ENCODE measurements at regions not wholly inside any gene's neighbourhood (a gene's known extent, or its start where the extent isn't known, plus 50 kb on each side); places are given as distances from the start of the nearest gene placed in this dataset.
"Not testable (repeated sequence)": the region's sequence is repeated elsewhere in the genome, so short reads cannot be mapped to it uniquely, and the experiment has no call there.

DNA sequence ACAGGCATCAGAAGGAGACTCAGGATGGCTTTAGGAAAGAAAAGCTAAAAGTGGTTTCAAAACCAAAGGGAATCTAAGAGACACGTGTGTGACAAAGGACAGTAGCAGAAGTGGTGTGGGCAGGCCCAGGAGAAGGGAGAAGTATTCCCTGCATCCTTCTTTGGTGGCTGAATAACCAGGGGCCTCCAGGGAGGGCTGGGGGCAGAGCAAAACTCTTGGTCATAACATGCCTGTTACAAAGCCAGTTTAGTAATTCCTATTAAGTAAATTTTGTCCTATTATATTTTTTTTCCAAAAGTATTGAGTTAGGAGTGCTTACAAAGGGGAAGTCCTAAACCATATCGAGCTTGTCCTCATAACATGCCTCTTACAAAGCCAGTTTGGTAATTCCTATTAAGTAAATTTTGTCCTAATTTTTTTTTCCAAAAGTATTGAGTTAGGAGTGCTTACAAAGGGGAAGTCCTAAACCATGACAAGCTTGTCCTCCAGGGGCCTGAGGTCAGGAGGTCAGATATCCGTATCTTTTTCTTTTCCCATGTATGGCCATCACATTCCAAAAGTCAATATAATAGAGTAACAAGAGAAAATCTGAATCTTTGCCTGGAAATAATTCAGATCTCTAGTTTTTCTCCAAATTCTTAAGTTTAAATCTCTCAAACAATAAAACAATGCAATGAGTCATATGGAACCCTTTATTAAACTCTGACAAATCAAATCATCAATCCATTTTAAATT lies 509.2 kb downstream of the LTN1 start:
- DNase-seq (ENCODE audit: insufficient read length, low spot score) (no peak), FAIRE-seq (no peak)
- TF ChIP-seq, protein P1, sequence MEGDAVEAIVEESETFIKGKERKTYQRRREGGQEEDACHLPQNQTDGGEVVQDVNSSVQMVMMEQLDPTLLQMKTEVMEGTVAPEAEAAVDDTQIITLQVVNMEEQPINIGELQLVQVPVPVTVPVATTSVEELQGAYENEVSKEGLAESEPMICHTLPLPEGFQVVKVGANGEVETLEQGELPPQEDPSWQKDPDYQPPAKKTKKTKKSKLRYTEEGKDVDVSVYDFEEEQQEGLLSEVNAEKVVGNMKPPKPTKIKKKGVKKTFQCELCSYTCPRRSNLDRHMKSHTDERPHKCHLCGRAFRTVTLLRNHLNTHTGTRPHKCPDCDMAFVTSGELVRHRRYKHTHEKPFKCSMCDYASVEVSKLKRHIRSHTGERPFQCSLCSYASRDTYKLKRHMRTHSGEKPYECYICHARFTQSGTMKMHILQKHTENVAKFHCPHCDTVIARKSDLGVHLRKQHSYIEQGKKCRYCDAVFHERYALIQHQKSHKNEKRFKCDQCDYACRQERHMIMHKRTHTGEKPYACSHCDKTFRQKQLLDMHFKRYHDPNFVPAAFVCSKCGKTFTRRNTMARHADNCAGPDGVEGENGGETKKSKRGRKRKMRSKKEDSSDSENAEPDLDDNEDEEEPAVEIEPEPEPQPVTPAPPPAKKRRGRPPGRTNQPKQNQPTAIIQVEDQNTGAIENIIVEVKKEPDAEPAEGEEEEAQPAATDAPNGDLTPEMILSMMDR (IDR thresholded peaks at IDR 0.05; ENCODE audit: insufficient read depth, missing control alignments), result no peak

- no peak for FAIRE-seq
Observed at GRCh38 chr21:28482657-28483056, 510.0 kb downstream of the LTN1 start.

DNA sequence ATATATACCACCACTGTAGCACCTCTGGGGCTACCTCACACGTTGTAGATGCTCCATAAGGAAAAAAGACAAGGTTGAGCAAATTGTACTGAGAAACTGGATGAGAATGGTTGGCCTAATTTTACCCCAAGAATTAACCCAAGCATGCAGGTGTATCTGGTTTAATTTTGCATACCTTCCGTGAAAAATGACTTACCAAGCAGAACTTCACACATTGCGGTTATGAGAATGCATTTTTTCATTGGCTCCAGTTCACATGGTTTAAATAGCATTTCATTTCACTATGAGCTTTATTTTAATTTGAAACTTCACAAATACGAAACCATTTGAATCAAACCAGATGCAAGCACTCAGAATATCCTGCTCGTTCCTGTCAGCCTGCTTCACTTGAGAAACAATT lies 512.2 kb downstream of the LTN1 start:
- DNase-seq (ENCODE audit: insufficient read length, low spot score) (no peak), FAIRE-seq (no peak)
- TF ChIP-seq, protein P1 (IDR thresholded peaks at IDR 0.05; ENCODE audit: insufficient read depth, missing control alignments), result no peak

More at GRCh38 chr21:28482657-28483056, 510.0 kb downstream of the LTN1 start:
- no peak for DNase-seq (ENCODE audit: insufficient read length, low spot score)
- TF ChIP-seq, protein P1 (IDR thresholded peaks at IDR 0.05; ENCODE audit: insufficient read depth, missing control alignments), result no peak

- TF ChIP-seq, protein P1 (IDR thresholded peaks at IDR 0.05; ENCODE audit: insufficient read depth, missing control alignments), result no peak
- no peak for DNase-seq (ENCODE audit: insufficient read length, low spot score)
- FAIRE-seq, result no peak
Observed at GRCh38 chr21:28473530-28474220, 519.0 kb downstream of the LTN1 start.

DNA sequence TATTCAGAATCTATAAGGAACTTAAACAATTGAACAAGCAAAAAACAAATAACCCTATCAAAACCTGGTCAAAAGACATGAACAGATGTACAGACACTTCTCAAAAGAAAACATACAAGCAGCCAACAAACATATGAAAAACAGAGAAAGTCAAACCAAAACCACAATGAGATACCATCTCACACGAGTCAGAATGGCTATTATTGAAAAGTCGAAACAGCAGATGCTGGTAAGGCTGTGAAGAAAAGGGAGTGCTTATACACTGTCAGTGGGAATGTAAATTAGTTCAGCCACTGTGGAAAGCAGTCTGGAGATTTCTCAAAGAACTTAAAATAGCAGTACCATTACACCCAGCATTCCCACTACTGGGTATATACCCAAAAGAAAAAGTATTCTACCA lies 520.1 kb downstream of the LTN1 start:
- DNase-seq (ENCODE audit: insufficient read length, low spot score); FAIRE-seq: not testable (repeated sequence)

DNA sequence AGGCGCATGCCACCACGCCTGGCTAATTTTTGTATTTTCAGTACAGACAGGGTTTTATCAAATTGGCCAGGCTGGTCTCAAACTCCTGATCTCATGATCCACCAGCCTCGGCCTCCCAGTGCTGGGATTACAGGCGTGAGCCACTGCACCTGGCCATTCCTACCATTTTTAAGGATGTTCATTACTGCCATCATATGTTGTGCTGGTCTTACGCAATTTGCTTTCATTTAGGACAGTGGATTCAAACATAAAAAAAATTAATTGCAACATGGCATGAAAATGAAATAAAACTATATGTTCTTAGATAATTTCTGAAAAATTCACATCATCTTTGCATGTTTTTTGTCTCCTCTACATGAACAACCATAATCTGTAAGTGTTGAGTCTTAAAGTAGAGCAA lies 527.7 kb downstream of the LTN1 start:
- FAIRE-seq (no peak), DNase-seq (ENCODE audit: insufficient read length, low spot score) (no peak)
- TF ChIP-seq, protein P1 (IDR thresholded peaks at IDR 0.05; ENCODE audit: insufficient read depth, missing control alignments), result no peak

DNA sequence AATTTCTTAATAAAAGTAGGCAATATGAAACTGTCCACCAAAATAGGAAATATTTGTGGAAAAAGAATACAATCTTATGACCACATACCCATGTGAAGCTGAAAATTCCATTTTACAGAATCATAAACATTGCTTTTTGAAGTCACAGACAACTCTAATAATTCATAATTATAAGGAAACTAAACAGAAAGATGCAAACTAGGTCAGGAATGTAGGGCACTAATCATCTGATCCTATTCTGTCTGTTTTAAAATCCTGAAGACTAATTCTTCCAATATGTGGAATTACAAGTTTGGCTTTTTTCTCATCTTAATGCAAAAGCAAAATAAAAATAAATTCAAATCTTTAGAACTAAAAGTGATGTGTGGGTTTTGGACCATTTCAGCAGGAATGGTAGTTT lies 528.6 kb downstream of the LTN1 start:
- no peak for DNase-seq (ENCODE audit: insufficient read length, low spot score)
- TF ChIP-seq, protein P1 (IDR thresholded peaks at IDR 0.05; ENCODE audit: insufficient read depth, missing control alignments), result no peak
- no peak for FAIRE-seq

Measured in D721Med (cell line).